Loucy (cell line): ENCODE measurements at regions not wholly inside any gene's neighbourhood (a gene's known extent, or its start where the extent isn't known, plus 50 kb on each side); places are given as distances from the start of the nearest gene placed in this dataset.

Source experiments
- H2AFZ ChIP-seq: fragments of 200-600 bp; sonication (generic); 2 replicates; pipeline ENCODE4 v1.6.0; 2016; ENCODE audit warnings: antibody characterized with exemption, mild to moderate bottlenecking, low read length, moderate library complexity
- H3F3A ChIP-seq: fragments of 200-600 bp; 2 replicates; pipeline ENCODE4 v1.6.0; 2016; ENCODE audit warnings: antibody characterized with exemption, low read depth, mild to moderate bottlenecking
- H3K27me3 ChIP-seq: fragments of 200-600 bp; sonication (generic); 2 replicates; pipeline ENCODE4 v1.6.1; 2014; ENCODE audit warnings: low read length, mild to moderate bottlenecking; ENCODE audit not compliant: insufficient read depth, poor library complexity, severe bottlenecking
- H3K36me3 ChIP-seq: fragments of 200-600 bp; sonication (generic); 2 replicates; pipeline ENCODE4 v1.6.1; 2016; ENCODE audit warnings: low read length; ENCODE audit not compliant: insufficient read depth
- H3K4me1 ChIP-seq: fragments of 200-600 bp; sonication (generic); 2 replicates; pipeline ENCODE4 v1.5.1; 2014; ENCODE audit warnings: low read length, mild to moderate bottlenecking; ENCODE audit not compliant: insufficient read depth, poor library complexity, severe bottlenecking
- H3K4me2 ChIP-seq: fragments of 200-600 bp; sonication (generic); 2 replicates; pipeline ENCODE4 v1.6.0; 2014; ENCODE audit warnings: antibody characterized with exemption, low read length, low read depth, mild to moderate bottlenecking; ENCODE audit not compliant: poor library complexity, severe bottlenecking
- H3K4me3 ChIP-seq: fragments of 200-600 bp; sonication (generic); 2 replicates; pipeline ENCODE4 v1.5.1; 2014; ENCODE audit warnings: low read length, mild to moderate bottlenecking, mixed read lengths; ENCODE audit not compliant: poor library complexity, severe bottlenecking
- H3K79me2 ChIP-seq: fragments of 200-600 bp; sonication (generic); 2 replicates; pipeline ENCODE4 v1.6.1; 2014; ENCODE audit warnings: low read length; ENCODE audit not compliant: insufficient read depth
- H3K9ac ChIP-seq: fragments of 200-600 bp; sonication (generic); 2 replicates; pipeline ENCODE4 v1.6.0; 2014; ENCODE audit warnings: mild to moderate bottlenecking, low read depth, low read length, moderate library complexity; ENCODE audit not compliant: poor library complexity, severe bottlenecking
- H3K9me2 ChIP-seq: fragments of 200-600 bp; sonication (generic); replicated peaks from 2 replicates; pipeline ENCODE4 v1.6.1; 2016; ENCODE audit warnings: low read depth, low read length, mixed read lengths
- H3K9me3 ChIP-seq: fragments of 200-600 bp; sonication (generic); 2 replicates; pipeline ENCODE4 v1.6.1; 2014; ENCODE audit warnings: mild to moderate bottlenecking, antibody characterized with exemption, low read length, low read depth; ENCODE audit not compliant: insufficient read depth
- H4K20me1 ChIP-seq: fragments of 200-600 bp; sonication (generic); 2 replicates; pipeline ENCODE4 v1.6.0; 2014; ENCODE audit warnings: antibody characterized with exemption, low read length, mild to moderate bottlenecking; ENCODE audit not compliant: insufficient read depth, poor library complexity, severe bottlenecking
- CTCF ChIP-seq: fragments of 200-600 bp; sonication (generic); conservative IDR thresholded peaks from 2 replicates; pipeline ENCODE4 v1.5.1; 2014; ENCODE audit warnings: mild to moderate bottlenecking, antibody characterized with exemption, low read length
- EZH2phosphoT487 ChIP-seq: fragments of 200-600 bp; IDR thresholded peaks from 2 replicates; pipeline ENCODE4 v1.6.1; 2018; ENCODE audit warnings: antibody characterized with exemption, mild to moderate bottlenecking, moderate library complexity, borderline replicate concordance

GRCh38 chrX:22800806-22801205, 199.0 kb upstream of the DDX53 start:
- no peaks in the 10 kb centered on the region for H3K9me2 ChIP-seq
- H3K79me2 ChIP-seq = no peaks in the 10 kb centered on the region
- H3K9me3 ChIP-seq = no peaks in the 10 kb centered on the region
- no peaks in the 10 kb centered on the region for H3K36me3 ChIP-seq
- no peaks in the 10 kb centered on the region for H3K4me1 ChIP-seq
- H4K20me1 ChIP-seq = no peaks in the 10 kb centered on the region
- no peak overlapping the region for H3K4me2 ChIP-seq
- H3K4me3 ChIP-seq = no peak overlapping the region
- H3K9ac ChIP-seq = no peak overlapping the region
- no peaks in the 10 kb centered on the region for H3K27me3 ChIP-seq
- no peak overlapping the region for H2AFZ ChIP-seq
- TF ChIP-seq EZH2phosphoT487 = no peak
- TF ChIP-seq CTCF = no peak
- H3F3A ChIP-seq = no peaks in the 10 kb centered on the region

GRCh38 chrX:22803353-22803752, 196.4 kb upstream of the DDX53 start:
- H3F3A ChIP-seq = no peaks in the 10 kb centered on the region
- H4K20me1 ChIP-seq = no peaks in the 10 kb centered on the region
- H3K4me3 ChIP-seq = no peak overlapping the region
- no peaks in the 10 kb centered on the region for H3K4me1 ChIP-seq
- H3K36me3 ChIP-seq = no peaks in the 10 kb centered on the region
- H3K4me2 ChIP-seq = no peak overlapping the region
- no peaks in the 10 kb centered on the region for H3K27me3 ChIP-seq
- TF ChIP-seq EZH2phosphoT487 (no peak), CTCF (no peak)
- H3K9me2 ChIP-seq = no peaks in the 10 kb centered on the region
- no peaks in the 10 kb centered on the region for H3K9me3 ChIP-seq
- H2AFZ ChIP-seq = no peak overlapping the region
- H3K79me2 ChIP-seq = no peaks in the 10 kb centered on the region
- no peak overlapping the region for H3K9ac ChIP-seq

- Histone ChIP-seq H3F3A (no peaks in the 10 kb centered on the region), H3K4me2 (no peak overlapping the region), H3K4me1 (no peaks in the 10 kb centered on the region), H3K9me3 (no peaks in the 10 kb centered on the region), H2AFZ (no peak overlapping the region), H3K9me2 (no peaks in the 10 kb centered on the region), H3K4me3 (no peak overlapping the region), H3K9ac (no peak overlapping the region), H3K27me3 (no peaks in the 10 kb centered on the region), H4K20me1 (no peaks in the 10 kb centered on the region), H3K79me2 (no peaks in the 10 kb centered on the region), H3K36me3 (no peaks in the 10 kb centered on the region)
- TF ChIP-seq EZH2phosphoT487 (no peak), CTCF (no peak)
Measured at GRCh38 chrX:22810876-22811275, 188.9 kb upstream of the DDX53 start.
